Dermis microvascular lymphatic vessel endothelial cell (primary cell): ENCODE measurements at regions not wholly inside any gene's neighbourhood (a gene's known extent, or its start where the extent isn't known, plus 50 kb on each side); places are given as distances from the start of the nearest gene placed in this dataset.
A peak's percentile ranks its signal among the peaks of the same experiment; 100 is the strongest.

Source experiments
- DNase-seq, 2 donors: peaks; one replicate each; pipeline versions ENCODE4 v3.0.0 to v3.0.0-alpha.2; 2010; ENCODE audit warnings: low read depth in 2 of 2

DNA sequence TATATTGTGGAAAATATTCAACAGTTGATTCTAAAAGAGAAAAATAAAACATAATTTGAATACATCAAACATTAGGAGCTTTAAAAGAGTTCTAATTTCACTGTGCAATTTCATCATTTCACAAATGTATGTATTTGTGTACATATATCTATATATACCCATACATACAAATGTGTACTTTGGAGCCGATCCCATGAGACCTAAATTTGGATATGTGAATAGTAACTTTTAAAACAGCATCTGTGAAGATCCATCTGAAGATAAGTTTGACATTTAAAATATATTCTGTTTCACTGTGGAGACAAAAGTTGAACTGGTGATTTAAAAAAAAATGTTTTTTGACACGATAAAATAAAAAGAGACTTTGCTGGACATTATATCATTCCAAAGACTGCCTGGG, 374.0 kb downstream of the TMA16 start:
- DNase-seq: no peak

DNA sequence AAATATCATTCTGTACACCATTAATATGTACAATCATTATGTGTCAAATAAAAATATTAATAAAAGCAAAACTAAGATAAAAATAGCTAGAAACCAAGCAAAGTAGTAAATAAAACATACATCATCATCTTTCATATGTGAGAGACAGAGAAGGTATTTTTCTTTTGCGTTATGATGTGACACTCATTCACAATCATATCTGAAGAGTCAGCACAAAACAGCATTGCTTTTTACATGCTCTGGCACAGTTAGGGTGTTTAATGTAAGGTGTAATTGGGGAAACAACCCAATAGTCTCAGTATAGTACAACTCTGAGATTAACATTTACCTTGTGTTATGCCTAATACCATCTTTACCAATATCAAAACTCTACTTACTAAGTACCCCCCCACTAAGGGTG, 376.6 kb downstream of the TMA16 start:
- no peak for DNase-seq

DNA sequence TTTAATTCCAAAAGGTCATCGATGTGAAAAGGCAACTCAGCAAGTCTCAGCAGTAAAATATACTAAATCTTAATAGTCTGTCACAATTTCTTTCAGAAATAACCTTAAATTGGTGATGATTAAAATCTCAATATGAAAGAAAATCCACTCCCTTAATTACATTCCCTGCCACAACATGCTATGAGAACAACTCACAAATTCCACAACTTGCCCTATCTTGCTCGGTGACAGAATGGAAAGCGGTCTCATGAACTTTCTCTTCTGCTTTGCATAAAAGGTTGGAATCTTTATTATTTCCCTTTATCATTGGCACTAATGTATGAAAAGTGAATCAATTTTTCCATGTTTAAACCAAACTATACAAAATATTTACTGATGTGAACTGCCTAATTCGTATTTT, 380.8 kb downstream of the TMA16 start:
- no peak for DNase-seq

DNA sequence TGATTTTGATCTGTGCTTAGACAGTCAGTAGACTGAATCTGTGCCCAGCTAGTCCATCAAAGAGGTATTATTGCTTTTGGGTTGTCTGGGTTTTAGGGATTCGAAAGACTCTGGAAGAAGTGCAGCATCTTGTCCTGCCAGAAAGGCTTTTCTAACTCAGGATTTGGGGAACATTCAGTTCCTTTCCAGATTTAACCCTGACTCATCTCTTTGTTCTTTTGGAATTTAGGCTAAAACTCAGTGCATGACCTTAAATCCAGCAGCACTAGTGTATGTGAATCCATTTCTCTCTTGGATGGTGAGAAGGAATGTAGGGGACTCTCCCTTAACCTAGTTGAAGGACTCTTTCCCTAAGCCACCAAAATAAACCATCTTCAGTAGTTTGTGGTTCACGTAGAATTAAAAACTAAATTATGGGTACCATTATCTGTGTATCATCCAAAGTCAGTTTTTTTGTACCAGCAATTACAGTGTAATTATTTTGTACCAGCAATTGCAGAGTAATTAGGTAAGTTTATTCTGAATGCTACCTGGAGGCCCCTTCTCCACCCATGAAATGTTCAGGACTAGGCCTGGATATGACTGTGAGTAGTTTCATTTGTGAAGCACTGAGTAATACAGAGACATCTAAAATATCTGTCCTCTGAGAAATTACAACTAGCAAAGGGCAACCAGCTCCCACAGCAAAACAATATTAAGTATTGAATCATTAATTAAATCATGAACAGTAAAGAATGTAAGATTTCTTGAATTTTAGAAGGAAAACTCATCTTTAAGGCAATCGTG, 384.0 kb downstream of the TMA16 start:
- no peak for DNase-seq

DNA sequence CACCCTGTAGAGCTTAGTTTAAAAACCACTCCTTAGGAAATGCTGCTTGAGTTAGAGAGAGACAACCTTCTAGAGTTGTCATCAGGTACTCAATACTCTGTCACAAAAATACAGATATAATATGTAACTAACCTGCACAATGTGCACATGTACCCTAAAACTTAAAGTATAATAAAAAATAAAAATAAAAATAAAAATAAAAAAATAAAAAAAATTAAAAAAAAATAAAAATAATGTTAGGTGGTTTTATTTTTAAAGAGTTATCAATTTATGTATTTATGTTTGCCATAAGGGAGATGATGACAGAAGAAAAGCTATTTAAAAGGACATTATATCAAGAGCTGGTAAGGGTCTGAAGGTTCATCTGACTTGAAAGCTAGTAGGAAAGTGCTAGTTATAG, 397.9 kb downstream of the TMA16 start:
- no peak for DNase-seq

DNA sequence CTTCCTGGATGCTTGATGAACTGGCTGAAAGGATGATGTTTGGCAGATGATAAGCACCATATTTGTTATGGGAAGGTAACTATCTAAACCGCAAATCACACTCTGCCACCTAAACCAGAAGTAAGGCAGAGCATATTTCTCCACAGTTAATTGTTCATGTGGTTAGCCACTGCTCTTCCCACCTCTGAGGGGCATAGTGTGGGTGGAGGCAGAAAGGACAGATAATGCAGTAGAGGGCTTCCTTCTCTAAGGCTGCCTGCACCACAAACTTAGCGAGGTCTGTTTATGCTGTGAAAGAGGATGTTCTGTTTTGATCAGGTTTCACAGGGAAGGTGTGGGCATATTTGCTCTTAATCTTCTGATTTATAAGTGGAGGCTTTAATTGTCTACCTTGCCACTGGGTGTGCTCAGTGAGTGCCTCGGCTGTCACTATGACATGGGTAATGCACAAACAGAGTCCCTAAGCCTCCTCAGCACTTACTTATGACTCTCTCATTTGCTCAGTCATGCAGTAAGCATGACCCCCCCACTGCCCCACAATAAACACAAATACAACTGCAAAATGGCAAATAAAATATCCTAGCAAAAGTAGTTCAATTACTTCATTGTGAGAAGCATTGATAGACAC, 401.0 kb downstream of the TMA16 start:
- DNase-seq: no peak

DNA sequence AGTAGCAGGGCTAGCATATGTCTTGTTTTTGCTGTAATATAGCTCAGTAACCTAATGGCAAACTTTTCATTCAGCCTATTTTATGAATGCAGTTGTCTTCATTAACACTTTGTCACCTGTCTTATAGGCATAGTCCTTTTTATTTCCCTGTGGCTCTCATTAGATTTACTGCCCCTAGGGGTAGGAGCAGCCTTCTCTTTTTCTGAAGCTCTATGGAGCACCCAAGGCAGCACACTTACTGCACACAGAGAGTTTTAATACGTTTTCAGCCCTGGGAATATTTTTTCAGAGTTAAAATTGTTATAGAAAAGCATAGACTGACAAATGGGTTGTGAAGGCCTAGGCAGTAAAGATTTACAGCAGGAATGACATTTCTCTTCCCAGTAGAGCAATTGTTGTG, 406.8 kb downstream of the TMA16 start:
- no peak for DNase-seq

DNA sequence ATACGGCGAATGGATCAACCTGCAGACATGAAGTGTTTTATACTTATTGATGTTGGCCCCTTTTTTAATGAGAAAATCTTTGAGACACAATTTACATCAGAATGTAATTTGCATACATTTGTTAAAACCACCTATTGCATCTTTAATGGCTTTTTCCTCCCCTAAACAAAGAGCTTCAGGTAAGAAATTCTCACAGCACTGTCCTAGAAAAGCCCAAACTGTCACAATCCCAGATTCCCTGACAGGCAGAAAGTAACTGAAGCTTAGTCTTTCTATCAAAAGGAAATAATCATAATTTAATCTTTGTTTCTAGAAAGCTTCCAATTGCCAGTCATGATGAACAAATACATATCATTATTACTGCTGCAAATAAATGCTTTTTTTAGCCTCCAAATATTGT, 407.9 kb downstream of the TMA16 start:
- no peak for DNase-seq

DNA sequence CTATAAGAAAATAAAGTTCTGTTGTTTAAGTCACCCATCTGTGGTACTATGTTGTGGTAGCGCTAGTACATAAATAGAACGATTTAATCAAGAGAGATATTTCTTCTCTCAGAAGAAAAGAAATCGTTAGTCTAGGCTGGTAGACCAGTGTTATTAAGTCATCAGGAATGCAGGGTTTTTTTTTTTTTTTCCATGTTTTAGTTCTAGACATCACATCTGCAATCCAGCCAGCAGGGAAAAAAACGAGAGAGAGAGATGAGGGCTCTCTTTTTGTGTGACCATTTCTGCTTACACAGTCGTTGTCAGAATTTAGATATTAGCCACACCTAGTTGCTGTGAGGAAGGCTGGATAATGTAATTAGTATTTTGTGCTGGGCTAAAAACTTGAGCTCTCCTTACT, 417.4 kb downstream of the TMA16 start:
- DNase-seq: no peak

DNA sequence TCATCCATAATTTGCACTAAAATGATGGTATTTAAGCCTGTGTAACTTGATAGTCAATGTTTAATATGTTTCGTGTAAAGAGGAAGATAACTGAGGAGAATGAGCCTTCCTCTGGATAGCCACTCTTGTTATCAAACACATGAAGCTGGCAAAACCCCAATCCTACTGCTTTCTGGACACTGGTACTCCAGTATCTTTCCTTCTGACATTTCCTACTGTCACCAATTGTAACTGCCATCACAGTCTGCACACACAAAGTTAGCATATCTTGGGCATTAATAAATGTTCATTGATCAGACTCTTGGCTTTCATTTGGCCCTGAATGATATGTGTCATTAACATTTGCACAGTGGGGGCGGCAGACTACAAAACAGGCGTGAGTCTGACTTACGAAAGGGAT, 419.1 kb downstream of the TMA16 start:
- DNase-seq: no peak

DNA sequence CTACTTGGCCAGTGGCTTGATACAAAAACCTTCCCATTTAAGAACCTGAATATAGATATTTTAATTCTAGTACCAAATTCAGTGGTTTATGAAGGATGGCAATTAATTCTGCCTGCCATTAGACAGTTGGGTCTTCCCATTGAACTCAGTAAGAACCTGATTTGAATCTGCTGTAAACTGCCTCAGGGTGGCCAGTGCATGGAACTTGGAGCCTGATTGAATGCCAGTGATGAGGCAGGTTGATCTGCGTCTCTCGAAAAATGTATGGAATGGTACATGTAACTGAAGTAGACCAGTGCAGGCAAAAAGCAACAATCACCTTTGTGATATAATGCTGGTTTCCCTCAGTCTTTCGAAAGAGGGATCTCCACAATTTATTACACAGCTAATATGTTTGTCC, 421.4 kb downstream of the TMA16 start:
- no peak for DNase-seq

DNA sequence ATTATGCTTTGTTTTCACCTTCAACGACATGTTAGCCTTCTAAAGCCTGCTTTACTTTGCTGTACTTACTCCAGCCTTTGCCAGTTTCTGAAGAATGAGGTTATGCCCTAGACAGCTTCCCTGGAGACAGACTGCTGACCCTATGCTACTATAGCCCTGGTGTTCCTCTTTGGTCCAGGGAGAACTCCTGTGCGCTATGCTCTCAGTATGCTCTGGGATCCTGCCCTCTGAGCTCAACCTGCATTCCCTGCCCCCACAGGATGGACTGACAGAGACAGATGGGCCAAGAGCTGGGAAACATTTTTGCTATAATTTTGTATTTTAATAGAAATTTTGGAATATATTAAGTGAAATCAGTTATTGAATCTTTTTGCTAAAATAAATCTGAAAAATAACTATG, 425.9 kb downstream of the TMA16 start:
- DNase-seq: no peak

DNA sequence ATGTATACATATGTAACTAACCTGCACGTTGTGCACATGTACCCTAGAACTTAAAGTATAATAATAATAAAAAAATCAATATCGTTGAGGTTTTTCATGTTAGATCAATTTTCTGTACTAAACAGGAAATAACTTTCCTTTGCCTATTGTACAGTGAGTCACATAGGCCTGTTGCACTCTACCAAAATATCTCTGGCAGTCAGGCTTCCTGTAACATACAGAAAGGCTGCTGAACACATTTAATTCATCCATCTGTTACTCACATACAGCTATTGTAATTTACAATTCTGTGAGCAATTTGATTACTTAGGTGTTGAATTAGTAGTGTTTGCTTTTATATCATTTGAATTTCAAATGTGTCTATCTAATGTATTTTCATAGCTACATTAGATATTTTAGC, 427.8 kb downstream of the TMA16 start:
- DNase-seq: peak; percentile 8 to 56

DNA sequence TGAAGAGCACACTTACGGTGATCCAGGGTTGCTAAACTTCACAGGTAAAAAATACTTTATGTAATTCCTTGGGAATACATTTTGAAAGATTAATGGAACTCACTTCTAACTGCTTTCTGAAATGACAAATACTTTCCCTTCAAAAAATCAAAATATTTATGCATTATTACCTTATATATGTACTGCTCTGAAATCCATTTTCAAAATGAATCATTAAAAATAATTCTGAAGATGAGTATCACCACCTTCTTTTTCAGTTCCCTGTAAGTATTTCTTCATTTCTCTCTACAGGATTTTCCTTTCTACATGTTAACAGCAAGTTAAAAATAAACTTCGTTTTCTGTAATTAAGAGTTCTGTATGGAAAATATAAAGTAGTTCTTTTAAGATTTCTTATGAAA, 428.6 kb downstream of the TMA16 start:
- no peak for DNase-seq

DNA sequence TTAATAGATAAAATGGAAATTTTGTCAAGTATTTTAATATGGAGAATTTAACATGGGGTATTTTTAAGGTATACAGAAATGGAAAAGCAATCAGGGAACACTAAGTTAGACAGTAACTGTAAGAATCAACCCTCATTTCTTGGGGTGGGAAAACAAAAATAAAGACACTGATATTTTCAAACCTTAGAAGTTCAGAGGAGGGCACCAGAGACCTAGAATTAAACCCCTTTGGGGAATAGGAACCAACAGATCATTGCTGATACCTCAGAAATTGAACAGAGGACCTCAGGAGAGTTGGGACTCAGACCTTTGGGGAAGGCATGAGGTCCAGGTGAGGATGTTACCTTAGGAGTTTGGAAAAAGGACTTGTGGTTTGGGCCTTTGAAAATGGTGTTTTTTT, 435.6 kb downstream of the TMA16 start:
- DNase-seq: no peak

DNA sequence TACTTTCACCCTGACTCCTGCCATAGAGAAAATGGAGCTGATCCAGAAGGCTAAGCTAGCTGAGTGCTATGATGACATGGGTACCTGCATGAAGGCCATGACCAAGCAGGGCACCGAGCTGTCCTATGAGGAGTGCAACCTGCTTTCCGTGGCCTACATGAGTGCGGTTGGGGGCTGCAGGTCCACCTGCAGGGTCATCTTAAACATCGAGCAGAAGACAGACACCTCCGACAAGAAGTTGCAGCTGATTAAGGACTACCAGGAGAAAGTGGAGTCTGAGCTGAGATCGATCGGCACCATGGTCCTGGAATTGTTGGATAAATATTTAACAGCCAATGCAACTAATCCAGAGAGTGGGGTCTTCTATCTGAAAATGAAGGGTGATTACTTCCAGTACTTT, 438.0 kb downstream of the TMA16 start:
- no peak for DNase-seq

DNA sequence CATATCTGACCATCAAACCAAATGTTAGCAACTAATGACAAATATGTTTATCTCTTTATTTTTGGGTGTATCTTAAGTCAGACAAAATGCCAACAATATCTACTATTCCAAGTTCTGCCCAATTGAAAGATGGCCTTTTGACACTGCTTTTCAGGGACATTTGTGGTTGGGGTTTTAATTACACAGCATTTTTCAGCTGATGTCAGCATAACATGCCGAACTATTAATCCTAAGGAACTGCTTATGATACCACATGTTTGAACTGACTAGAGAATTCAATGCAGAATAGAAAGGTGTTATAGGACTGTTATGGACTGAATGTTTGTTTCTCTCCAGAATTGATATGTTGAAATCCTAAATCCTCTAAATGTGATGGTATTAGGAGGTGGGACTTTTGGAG, 445.1 kb downstream of the TMA16 start:
- no peak for DNase-seq

DNA sequence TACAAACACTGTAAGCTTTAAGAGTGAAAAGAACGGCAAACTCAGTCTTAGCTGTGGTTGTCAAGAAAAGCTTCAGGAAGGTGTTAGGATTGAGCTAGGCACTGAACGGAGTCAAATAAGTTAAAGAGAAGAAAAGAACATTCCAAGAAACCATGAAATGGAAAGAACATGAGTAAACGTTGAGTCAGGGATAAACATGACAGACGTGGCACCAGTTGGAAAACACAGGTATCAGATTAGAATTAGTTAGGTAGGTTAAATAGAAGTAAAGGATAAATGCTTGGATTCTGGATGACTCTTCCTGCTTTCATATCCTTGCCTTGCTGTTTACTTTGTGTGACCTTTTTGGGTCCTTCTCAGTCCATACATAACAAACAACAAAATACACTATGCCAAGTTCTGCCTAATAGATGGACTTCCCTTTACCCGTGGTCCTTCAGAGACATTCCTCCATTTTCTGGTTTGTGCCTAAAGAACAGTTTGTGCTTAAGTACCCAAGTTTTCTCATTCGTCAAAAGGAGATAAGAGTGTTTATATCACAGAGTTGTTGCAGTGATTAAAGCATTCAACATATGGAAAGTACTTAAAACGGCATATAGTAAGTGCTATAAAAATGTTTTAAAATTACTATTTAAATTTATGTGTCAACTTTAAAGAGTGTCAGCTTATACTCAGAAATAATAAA, 446.9 kb downstream of the TMA16 start:
- DNase-seq: no peak

DNA sequence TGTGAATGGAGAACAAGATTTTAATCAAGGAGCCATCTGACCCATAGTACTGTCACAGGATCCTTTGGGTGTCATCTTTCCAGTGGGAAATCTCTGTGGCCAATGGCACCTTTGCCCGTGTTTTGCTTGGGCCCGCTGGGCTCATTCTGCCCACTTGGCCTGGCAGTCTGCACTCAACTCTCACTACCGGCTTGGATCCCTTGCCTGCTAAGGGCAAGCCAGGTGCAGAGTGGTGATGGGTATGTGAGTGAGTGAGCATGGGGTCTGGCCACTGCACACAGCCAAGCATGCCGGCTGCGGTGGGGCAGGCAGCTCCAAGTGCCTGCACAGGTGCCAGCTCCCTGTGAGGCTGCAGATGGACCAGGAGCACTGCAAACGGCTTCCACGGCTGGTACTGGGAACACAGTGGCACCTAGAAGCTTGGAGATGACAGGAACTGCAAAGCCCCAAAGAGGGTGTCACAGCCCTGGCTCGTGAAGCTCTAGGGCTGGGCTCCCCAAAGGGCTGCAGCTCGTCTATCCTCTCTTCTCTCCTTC, 454.5 kb downstream of the TMA16 start:
- no peak for DNase-seq

DNA sequence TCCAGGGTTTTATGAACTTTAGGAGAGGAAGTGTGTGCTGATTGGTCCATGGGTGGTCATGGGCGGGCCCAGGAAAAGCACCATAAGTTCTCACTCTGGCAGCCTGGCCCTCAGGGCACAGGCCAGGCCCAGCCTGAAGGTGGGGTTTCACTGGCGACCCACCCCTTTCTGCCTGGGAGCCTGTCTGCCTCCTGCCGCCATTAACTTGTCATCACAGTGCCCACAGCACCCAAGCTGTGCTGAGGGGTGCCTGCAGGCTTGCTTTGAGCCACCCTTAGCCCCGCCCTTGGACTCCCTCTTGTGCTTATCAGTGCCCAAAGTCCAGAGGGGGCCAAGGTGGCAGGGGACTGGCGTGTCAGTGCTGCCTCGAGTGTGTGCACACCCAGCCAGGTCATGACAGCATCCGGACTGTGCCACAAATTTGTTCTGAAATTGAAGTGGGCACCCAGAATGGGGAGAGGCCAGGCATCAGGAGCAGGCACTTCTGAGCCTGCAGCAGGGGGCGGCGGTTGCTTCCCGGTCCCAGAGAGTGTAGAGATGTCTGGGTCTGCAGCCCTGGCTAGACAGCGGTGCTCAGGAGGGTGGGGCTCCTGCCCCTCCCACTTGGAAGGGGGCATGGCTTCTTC, 455.6 kb downstream of the TMA16 start:
- DNase-seq: no peak

DNA sequence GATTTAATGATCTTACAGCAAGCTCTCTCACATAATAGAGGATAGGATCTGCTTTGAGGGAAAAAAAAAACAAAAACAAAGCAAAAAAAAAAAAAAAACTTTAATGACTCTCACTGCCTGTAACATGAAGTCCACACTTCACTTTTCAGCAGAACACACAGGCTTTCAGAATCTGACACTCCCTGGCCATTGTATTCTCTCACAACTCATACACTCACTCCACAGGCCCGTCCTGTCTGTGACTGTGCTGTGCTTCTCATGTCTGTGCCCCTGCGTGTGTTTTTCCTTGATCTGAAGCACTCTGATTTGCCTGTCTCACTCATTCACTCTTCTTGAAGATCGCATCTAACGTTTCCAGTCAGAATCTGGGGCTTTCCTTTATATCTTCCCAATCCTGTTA, 460.8 kb downstream of the TMA16 start:
- DNase-seq: no peak

DNA sequence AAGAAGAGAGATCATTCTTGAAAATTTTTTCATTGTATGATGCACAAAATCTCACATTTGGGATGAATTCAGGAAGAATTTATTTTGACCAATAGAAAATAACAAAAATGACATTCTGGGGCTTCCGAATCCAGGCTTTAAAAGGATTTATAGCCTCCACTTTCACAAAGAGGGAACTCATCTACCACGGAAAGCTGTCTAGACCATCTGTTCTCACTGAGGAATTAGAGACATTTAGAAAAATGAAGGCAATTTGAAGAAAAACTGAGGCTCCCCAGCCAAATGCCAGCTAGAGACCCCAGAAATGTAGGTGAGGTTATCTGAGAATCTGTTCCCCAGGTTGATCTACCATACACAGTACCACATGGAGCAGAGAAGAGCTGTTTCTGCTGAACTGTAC, 464.3 kb downstream of the TMA16 start:
- DNase-seq: no peak
